ENCODE measurements at regions not wholly inside any gene's neighbourhood (a gene's known extent, or its start where the extent isn't known, plus 50 kb on each side); places are given as distances from the start of the nearest gene placed in this dataset.

- DNase-seq (ENCODE audit: insufficient read length, low spot score) = no peak
- no peak for TF ChIP-seq CTCF (IDR thresholded peaks at IDR 0.05; ENCODE audit: insufficient read depth, missing control alignments)
- no peak for FAIRE-seq
These were observed 173.0 kb upstream of the ECI2 start for GRCh38 chr6:4308364-4308763.

- TF ChIP-seq CTCF (IDR thresholded peaks at IDR 0.05; ENCODE audit: insufficient read depth, missing control alignments) = no peak
- FAIRE-seq = no peak
These were observed 169.6 kb upstream of the ECI2 start for GRCh38 chr6:4304927-4305455.

DNA sequence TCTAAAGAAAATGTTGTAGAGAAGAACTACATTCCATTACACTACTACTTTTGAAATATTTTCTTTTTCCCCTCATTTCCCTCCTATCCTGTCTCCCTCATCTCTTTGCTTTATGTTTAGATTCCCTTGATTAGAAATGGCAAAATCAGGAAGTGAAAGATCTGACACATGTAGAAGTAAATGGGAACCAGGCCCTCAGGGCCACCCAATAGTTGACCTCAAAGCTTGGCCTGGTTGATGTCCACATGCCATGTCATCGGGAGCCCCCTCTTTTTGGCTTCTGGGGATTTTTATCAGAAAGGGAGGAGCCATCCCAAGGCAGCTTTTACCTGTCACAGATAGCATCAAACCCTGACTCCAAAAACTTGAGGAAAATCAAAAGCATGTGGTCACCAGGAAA is 168.3 kb upstream of the ECI2 start:
- TF ChIP-seq CTCF (IDR thresholded peaks at IDR 0.05; ENCODE audit: insufficient read depth, missing control alignments) = no peak
- FAIRE-seq = no peak
- no peak for DNase-seq (ENCODE audit: insufficient read length, low spot score)

More at GRCh38 chr6:4304927-4305455, 169.6 kb upstream of the ECI2 start:
- no peak for DNase-seq (ENCODE audit: insufficient read length, low spot score)

- no peak for TF ChIP-seq CTCF (IDR thresholded peaks at IDR 0.05; ENCODE audit: insufficient read depth, missing control alignments)
- no peak for FAIRE-seq
- no peak for DNase-seq (ENCODE audit: insufficient read length, low spot score)
These were observed 167.1 kb upstream of the ECI2 start for GRCh38 chr6:4302524-4302923.

- no peak for TF ChIP-seq CTCF (IDR thresholded peaks at IDR 0.05; ENCODE audit: insufficient read depth, missing control alignments)
- DNase-seq (ENCODE audit: insufficient read length, low spot score) (no peak), FAIRE-seq (no peak)
These were observed 166.5 kb upstream of the ECI2 start for GRCh38 chr6:4301871-4302270.

DNA sequence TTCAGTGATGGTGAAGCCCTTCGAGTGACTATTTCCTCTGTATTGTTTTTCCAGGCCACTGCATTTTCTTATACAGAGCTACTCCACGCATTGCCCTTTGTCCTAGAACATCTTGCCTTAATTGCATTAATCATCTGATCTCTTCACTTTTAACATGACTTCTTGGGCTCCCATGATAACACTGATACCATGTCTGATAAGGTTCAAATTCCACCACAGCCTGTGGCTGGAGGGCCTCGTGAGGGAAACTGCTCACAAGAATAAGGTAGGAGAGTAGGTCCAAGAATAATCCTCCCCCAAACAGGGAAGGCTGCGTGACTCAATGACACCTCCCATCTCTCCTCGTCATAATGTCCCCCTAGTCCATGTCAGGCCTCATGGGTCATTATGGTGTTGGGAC is 165.5 kb upstream of the ECI2 start:
- no peak for FAIRE-seq
- no peak for DNase-seq (ENCODE audit: insufficient read length, low spot score)
- TF ChIP-seq CTCF (IDR thresholded peaks at IDR 0.05; ENCODE audit: insufficient read depth, missing control alignments) = no peak

DNA sequence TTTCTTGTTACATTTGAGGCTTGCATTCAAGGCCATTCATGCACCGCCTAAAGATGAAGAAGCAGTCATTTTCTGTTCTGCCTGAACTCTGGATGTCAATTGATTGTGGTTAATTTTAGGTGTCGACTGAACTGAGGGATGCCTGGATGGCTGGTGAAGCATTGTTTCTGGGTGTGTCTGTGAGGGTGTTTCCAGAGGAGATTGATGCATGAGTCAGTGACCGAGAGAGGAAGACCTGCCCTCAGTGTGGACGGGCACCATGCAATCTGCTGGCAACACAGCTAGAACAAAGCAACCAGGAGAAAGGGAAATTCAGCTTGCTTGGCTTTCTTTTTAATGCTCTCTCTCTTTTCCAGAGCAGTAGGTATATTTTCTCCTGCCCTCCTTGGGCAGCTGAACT is 164.1 kb upstream of the ECI2 start:
- no peak for DNase-seq (ENCODE audit: insufficient read length, low spot score)
- TF ChIP-seq CTCF (IDR thresholded peaks at IDR 0.05; ENCODE audit: insufficient read depth, missing control alignments) = no peak
- FAIRE-seq = no peak

Data from D721Med (cell line).